Activated CD4-positive, alpha-beta T cell treated with anti-CD3 and anti-CD28 coated beads, Interleukin-2, amount 10 ng/mL, durations not matched to agents 24 days and 14 days (primary cell): ENCODE measurements at regions not wholly inside any gene's neighbourhood (a gene's known extent, or its start where the extent isn't known, plus 50 kb on each side); places are given as distances from the start of the nearest gene placed in this dataset.
"Not testable (repeated sequence)": the region's sequence is repeated elsewhere in the genome, so short reads cannot be mapped to it uniquely, and the experiment has no call there.

Source experiments
- DNase-seq: peaks from one replicate; pipeline ENCODE4 v3.0.0; 2022
- H3K27ac Mint-ChIP-seq: one replicate; pipeline ENCODE4 v1.8.0; 2022; ENCODE audit warnings: mild to moderate bottlenecking, mixed read lengths
- H3K27me3 Mint-ChIP-seq: one replicate; pipeline ENCODE4 v1.8.0; 2022; ENCODE audit warnings: mixed read lengths
- H3K36me3 Mint-ChIP-seq: one replicate; pipeline ENCODE4 v1.8.0; 2022; ENCODE audit warnings: low read depth, mild to moderate bottlenecking, mixed read lengths
- H3K4me1 Mint-ChIP-seq: one replicate; pipeline ENCODE4 v1.8.0; 2021; ENCODE audit warnings: mixed read lengths
- H3K4me3 Mint-ChIP-seq: one replicate; pipeline ENCODE4 v1.8.0; 2022; ENCODE audit warnings: mild to moderate bottlenecking, moderate library complexity, mixed read lengths
- H3K9me3 Mint-ChIP-seq: one replicate; pipeline ENCODE4 v1.8.0; 2021; ENCODE audit warnings: mixed read lengths
- intact Hi-C: fragments of 100-400 bp; cut with micrococcal nuclease; formaldehyde crosslinking; loops from one replicate; pipeline ENCODE4 v1.15.1; 2023

DNA sequence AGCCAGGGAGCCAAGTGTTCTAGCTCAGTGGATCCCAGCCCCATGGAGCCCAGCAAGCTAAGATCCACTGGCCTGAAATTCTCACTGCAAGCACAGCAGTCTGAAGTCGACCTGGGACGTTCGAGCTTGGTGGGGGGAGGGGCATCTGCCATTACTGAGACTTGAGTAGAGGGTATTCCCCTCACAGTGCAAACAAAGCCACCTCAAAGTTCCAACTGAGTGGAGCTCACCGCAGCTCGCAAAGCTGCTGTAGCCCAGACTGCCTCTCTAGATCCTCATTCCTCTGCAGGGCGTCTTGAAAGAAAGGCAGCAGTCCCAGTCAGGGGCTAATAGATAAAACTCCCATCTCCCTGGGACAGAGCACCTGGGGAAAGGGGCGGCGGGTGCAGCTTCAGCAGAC, 226.3 kb downstream of the ZIC3 start:
- no peak for DNase-seq
- no peak overlapping the region for H3K4me3 Mint-ChIP-seq
- H3K4me1 Mint-ChIP-seq = no peaks in the 10 kb centered on the region
- no peak overlapping the region for H3K27ac Mint-ChIP-seq
- intact Hi-C loops = no loop called here
- H3K27me3 Mint-ChIP-seq = no peaks in the 10 kb centered on the region
- H3K9me3 Mint-ChIP-seq = no peaks in the 10 kb centered on the region
- H3K36me3 Mint-ChIP-seq = no peaks in the 10 kb centered on the region

DNA sequence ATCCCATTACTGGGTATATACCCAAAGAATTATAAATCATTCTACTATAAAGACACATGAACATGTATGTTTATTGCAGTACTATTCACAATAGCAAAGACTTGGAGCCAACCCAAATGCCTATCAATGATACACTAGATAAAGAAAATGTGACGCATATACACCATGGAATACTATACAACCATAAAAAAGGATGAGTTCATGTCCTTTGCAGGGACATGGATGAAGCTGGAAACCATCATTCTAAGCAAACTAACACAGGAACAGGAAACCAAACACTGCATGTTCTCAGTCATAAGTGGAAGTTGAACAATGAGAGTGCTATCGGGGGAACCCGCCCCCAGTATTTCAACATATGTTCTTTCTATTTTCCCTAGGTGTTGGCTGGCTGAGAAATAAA, 232.0 kb downstream of the ZIC3 start:
- H3K9me3 Mint-ChIP-seq, DNase-seq, H3K4me1 Mint-ChIP-seq, H3K27ac Mint-ChIP-seq, H3K36me3 Mint-ChIP-seq, H3K4me3 Mint-ChIP-seq, H3K27me3 Mint-ChIP-seq, intact Hi-C loops: not testable (repeated sequence)

DNA sequence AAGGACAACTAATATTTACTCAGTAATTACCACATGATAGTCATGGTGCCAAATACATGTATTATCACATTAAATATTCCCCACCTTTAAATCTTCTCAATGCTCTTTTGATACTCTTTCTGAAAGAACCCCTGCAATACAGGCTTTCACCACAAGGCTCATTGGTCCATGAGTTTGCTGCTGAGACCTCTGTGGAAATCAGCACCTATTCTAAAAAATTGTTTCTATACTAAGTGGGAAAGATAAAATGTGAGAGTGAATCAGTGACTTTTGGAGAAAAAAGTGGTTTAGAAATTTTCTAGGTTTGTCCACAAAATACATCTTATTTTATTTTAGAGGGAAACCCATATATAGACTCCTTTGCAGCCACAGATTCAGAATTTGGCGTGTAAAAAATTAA, 257.3 kb downstream of the ZIC3 start:
- Mint-ChIP-seq H3K4me1 (no peaks in the 10 kb centered on the region), H3K27me3 (no peaks in the 10 kb centered on the region), H3K36me3 (no peaks in the 10 kb centered on the region), H3K4me3 (no peak overlapping the region), H3K9me3 (no peaks in the 10 kb centered on the region), H3K27ac (no peak overlapping the region)
- intact Hi-C loops = no loop called here
- no peak for DNase-seq

DNA sequence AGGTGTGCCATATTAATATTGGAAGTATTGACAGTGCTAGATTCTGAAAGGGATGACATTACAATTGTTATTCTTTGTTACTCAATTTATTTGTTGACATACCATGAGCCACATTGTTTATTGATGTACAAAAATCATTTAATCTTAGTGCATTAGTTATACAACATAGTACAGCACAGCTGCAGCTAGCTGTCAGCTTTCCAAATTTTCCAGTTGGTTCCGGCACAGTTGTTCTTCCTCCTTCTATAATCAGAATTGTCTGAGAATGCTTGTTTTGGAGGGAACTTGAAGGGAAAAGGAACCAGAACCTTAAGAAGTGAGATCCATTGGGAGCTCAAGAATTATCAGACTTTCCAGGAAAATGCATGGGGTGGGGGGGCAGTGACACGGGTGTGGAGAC, 281.4 kb downstream of the ZIC3 start:
- Mint-ChIP-seq H3K4me3 (no peak overlapping the region), H3K27ac (no peak overlapping the region), H3K36me3 (no peaks in the 10 kb centered on the region), H3K27me3 (no peaks in the 10 kb centered on the region), H3K9me3 (no peaks in the 10 kb centered on the region), H3K4me1 (no peaks in the 10 kb centered on the region)
- intact Hi-C loops = no loop called here
- no peak for DNase-seq

DNA sequence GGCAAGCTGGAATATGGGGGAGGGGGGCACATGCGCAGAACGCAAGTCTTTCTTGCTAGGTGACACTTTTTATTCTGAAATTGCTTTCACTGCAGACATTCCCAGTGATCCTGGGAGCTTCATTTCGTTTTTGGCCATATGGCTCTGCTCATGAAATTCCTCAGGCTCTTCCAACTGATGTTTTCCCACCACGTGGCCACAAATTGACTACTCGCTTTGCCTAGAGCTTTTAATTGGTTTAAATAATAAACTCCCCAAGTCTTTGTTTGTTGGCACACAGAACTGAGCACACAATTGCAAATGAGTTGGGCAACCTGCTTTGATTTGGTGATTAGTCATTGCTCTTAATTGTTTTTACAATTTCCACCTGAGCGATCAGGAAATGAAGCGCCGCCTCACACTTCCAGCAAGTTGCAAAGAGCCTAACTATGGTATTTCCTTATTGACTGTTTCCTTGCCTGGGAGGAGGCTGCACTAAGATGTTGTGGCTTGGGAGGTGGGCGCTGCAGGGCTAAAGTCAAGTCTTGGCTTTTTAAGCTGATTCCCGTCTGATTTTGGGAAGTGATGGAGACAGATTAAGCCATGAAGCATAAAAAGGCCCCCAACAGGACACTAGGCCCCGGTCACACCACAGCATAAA, 282.5 kb downstream of the ZIC3 start:
- Mint-ChIP-seq H3K36me3 (no peaks in the 10 kb centered on the region), H3K9me3 (no peaks in the 10 kb centered on the region), H3K4me1 (no peaks in the 10 kb centered on the region), H3K27ac (no peak overlapping the region), H3K4me3 (no peak overlapping the region), H3K27me3 (no peaks in the 10 kb centered on the region)
- no peak for DNase-seq
- intact Hi-C loops = no loop called here

DNA sequence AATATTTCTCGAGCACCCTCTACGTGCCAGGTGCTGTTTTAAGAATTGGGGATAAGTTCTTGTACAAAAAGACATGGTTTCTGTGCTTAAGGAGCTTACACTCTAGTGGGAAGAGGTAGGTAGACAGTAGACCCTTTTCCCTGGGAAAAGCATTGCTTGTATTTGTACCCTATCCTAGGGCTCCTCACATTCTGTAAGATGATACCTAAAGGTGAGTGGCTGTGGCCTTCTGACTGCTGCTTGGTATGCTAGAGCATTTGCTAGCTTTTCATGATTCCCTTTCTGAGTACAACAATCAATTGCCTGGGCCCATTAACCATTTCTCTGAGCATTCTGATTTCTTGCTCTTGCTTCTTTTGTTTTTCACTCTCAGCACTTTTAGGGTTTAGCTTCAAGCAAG, 286.6 kb downstream of the ZIC3 start:
- intact Hi-C loops = no loop called here
- Mint-ChIP-seq H3K4me3 (no peak overlapping the region), H3K4me1 (no peaks in the 10 kb centered on the region), H3K9me3 (no peaks in the 10 kb centered on the region), H3K27me3 (no peaks in the 10 kb centered on the region), H3K27ac (no peak overlapping the region), H3K36me3 (no peaks in the 10 kb centered on the region)
- DNase-seq = no peak

DNA sequence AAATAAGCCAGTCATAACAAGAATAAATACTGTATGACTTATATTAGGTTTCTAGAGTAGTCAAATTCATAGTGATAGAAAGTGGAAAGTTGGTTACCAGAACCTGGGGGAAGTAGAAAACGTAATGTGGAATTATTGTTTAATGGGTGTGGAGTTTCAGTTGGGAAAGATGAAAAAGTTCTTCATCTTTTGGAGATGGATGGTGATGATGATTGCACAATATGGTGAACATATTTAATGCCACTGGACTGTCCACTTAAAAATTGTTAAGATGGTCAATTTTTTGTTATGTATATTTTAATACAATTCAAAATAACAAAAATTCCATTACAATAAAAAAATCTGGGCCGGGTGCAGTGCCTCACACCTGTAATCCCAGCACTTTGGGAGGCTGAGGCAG, 289.6 kb downstream of the ZIC3 start:
- H3K27me3 Mint-ChIP-seq = no peaks in the 10 kb centered on the region

DNA sequence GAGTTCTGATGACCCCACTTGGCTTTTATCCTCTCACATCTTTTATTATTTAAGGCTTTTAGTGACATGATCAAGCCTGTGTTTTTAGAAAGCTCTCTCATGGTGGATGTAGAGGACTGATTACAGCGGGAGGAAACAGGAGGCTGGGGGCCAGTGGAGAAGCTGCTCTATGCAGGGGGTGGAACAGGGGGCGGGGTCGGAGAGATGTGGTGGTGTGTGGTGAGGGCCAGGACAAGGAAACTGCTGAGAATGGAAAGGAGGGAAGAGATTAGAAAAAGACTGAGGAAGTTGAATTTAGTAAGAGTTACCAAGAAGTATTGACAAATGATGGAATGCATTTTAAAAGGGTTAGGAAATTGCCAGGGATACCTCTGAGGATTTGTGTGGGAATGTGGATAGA, 292.2 kb downstream of the ZIC3 start:
- DNase-seq = no peak
- Mint-ChIP-seq H3K4me3 (no peak overlapping the region), H3K27me3 (no peaks in the 10 kb centered on the region), H3K36me3 (no peaks in the 10 kb centered on the region), H3K9me3 (no peaks in the 10 kb centered on the region), H3K4me1 (no peaks in the 10 kb centered on the region), H3K27ac (no peak overlapping the region)
- intact Hi-C loops = no loop called here

More for the DNA sequence above, 289.6 kb downstream of the ZIC3 start:
- Mint-ChIP-seq H3K36me3 (no peaks in the 10 kb centered on the region), H3K27ac (no peak overlapping the region), H3K4me1 (no peaks in the 10 kb centered on the region), H3K4me3 (no peak overlapping the region), H3K9me3 (no peaks in the 10 kb centered on the region)
- intact Hi-C loops = no loop called here
- DNase-seq = no peak

DNA sequence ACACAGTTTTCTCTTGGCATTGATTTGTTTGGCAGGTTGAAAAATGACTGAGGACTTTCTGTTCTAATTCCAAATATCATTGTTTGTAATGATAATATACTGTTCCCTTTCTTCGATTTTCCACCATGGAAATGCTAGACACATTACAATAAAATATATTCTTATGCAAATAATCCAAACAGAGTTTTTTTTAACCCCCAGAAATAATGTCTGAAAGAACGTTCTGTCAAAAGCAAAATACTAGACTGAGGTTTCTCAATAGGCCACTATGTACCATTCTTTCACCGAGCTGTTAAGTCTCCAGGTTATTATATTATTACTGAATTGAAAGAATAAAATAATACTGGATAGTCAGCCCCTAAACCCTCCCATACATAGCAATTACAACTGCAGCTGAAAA, 312.5 kb downstream of the ZIC3 start:
- Mint-ChIP-seq H3K9me3 (no peaks in the 10 kb centered on the region), H3K4me1 (no peaks in the 10 kb centered on the region), H3K27me3 (no peaks in the 10 kb centered on the region), H3K27ac (no peak overlapping the region), H3K4me3 (no peak overlapping the region), H3K36me3 (no peaks in the 10 kb centered on the region)
- intact Hi-C loops = no loop called here
- no peak for DNase-seq

DNA sequence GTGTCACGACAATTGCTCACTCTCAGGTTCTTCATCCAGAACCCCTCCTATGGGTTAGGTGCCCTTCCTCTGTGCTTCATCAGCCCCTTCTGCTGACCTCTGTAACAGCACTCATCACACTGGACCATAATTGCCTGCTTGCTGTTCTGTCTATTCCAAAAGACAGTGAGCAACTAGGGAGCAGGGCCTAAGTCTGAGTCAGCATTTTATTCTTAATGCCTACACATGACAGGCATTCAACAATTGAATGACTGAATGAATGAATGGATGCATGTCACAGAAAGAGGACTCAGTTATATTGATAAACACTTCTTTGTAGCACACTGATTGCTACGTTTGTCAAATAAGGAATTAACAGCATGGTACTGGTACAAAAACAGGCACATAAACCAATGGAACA, 317.0 kb downstream of the ZIC3 start:
- H3K36me3 Mint-ChIP-seq = no peaks in the 10 kb centered on the region

DNA sequence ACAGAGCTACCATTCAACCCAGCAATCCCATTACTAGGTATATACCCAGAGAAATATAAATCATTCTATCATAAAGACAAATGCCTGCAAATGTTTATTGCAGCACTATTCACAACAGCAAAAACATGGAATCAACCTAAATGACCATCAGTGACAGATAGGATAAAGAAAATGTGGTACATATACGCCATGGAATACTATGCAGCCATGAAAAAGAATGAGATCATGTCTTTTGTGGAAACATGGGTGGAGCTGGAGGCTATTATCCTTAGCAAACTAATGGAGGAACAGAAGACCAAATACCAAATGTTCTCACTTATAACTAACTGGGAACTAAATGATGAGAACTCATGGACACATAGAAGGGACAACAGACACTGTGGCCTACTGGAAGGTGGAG, 318.9 kb downstream of the ZIC3 start:
- H3K27ac Mint-ChIP-seq, H3K27me3 Mint-ChIP-seq, intact Hi-C loops, H3K9me3 Mint-ChIP-seq, DNase-seq, H3K4me3 Mint-ChIP-seq, H3K36me3 Mint-ChIP-seq, H3K4me1 Mint-ChIP-seq: not testable (repeated sequence)

More for the DNA sequence above, 317.0 kb downstream of the ZIC3 start:
- H3K27me3 Mint-ChIP-seq = no peaks in the 10 kb centered on the region
- no peak overlapping the region for H3K4me3 Mint-ChIP-seq
- no peaks in the 10 kb centered on the region for H3K9me3 Mint-ChIP-seq
- H3K27ac Mint-ChIP-seq = no peak overlapping the region
- intact Hi-C loops = no loop called here
- DNase-seq = no peak
- H3K4me1 Mint-ChIP-seq = no peaks in the 10 kb centered on the region

DNA sequence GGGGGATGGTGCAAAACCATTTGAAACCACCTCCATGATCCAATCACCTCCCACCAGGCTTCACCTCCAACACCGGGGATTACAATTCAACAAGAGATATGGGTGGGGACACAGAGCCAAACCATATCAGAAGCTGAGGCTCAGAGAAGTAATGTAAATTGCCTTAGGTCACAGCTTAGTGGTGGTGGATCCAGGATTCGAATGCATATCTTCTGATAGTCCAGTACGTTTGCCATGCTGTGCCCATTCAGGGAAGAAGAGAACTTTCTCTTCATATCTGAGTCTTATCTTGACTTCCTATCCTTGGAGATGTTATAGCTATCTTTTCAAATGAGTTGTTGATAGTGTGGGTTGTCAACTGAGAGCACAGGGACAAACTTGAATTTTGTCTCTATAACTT, 325.5 kb downstream of the ZIC3 start:
- no peaks in the 10 kb centered on the region for H3K9me3 Mint-ChIP-seq
- H3K36me3 Mint-ChIP-seq = no peaks in the 10 kb centered on the region
- H3K4me1 Mint-ChIP-seq = no peaks in the 10 kb centered on the region
- H3K27ac Mint-ChIP-seq = no peak overlapping the region
- no peak for DNase-seq
- H3K4me3 Mint-ChIP-seq = no peak overlapping the region
- no peaks in the 10 kb centered on the region for H3K27me3 Mint-ChIP-seq
- intact Hi-C loops = no loop called here

DNA sequence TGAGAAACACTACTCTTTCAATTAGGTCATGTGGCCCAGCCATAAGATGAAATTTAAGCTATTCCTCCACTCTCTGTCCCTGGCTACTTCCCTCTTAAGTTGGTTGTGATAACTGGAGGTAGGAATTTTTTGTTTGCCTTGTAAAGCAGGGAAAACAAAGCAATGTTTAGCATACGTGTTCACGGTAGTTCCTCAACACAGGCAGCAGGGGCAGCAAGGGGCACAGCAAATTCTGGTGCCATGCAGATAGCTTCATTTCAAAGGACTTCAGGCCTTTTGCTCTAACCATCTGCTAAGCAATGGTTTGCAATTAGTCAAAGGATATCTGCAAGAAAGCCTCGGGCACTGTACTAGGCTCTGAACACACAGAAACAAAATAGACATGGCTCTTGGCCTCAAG, 330.2 kb downstream of the ZIC3 start:
- no peak for DNase-seq

DNA sequence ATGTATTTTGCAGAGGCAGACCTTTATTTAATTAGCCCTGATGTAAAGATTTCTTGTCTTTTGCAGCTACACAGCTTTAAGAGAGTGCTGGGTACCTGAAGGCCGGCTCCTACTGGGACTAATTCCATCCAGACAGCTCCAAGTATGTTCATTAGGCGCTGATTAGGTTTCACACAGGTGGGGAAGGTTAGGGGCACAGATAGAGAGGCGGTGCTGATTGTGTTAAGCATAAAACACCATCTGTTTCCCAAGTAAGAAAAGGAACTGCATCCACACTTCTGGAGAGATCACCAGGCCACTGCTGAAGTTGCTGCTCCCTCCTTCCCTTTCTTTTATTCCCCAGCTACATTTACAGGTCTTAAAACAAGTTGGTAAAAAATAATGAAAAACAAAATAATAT, 349.5 kb downstream of the ZIC3 start:
- no peak overlapping the region for H3K27ac Mint-ChIP-seq
- no peak overlapping the region for H3K4me3 Mint-ChIP-seq
- intact Hi-C loops = no loop called here
- DNase-seq = no peak
- no peaks in the 10 kb centered on the region for H3K4me1 Mint-ChIP-seq
- no peaks in the 10 kb centered on the region for H3K9me3 Mint-ChIP-seq
- no peaks in the 10 kb centered on the region for H3K27me3 Mint-ChIP-seq
- no peaks in the 10 kb centered on the region for H3K36me3 Mint-ChIP-seq

More for the DNA sequence above, 330.2 kb downstream of the ZIC3 start:
- Mint-ChIP-seq H3K27me3 (no peaks in the 10 kb centered on the region), H3K36me3 (no peaks in the 10 kb centered on the region), H3K4me1 (no peaks in the 10 kb centered on the region), H3K4me3 (no peak overlapping the region), H3K27ac (no peak overlapping the region), H3K9me3 (no peaks in the 10 kb centered on the region)
- intact Hi-C loops = no loop called here

DNA sequence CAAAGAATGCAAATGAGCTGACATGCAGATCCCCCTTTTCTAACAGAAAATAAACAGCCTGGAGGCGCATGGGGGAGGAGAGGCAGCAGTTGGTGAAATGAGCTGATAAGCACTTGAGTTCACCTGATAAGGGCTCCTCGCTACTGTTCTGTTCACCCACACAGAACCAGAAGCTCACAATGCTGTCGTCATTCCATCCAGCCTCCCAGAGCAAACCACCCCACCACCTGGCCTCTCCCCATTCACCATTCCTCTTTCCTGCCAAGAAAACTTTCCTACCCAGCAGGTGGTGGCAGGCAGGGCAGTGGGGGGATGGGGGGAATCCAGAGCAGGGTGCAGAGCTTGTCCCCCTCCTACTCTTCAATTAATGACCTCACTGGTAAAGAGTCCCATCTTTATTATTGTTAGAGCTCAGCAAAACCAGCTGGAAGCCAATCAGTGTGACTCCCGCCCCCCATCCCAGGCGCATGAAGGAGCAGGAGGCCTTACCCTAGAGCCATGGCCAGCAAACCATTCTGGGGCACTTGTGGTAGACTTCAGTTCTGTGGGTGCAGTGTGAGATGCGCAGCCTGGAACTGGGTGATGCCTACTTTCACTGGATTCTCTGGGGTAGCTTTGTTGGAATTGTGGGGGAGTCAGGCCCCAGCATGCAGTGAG, 350.3 kb downstream of the ZIC3 start:
- H3K9me3 Mint-ChIP-seq = no peaks in the 10 kb centered on the region
- H3K4me1 Mint-ChIP-seq = no peaks in the 10 kb centered on the region
- no peaks in the 10 kb centered on the region for H3K36me3 Mint-ChIP-seq
- H3K4me3 Mint-ChIP-seq = no peak overlapping the region
- no peaks in the 10 kb centered on the region for H3K27me3 Mint-ChIP-seq
- intact Hi-C loops = no loop called here
- no peak overlapping the region for H3K27ac Mint-ChIP-seq
- no peak for DNase-seq
